HG02884 (cell line): ENCODE measurements at regions not wholly inside any gene's neighbourhood (a gene's known extent, or its start where the extent isn't known, plus 50 kb on each side); places are given as distances from the start of the nearest gene placed in this dataset.

ENCODE experiments used
- ATAC-seq: cut with Tn5 transposase; IDR thresholded peaks from one replicate; pipeline ENCODE4 v1.9.1; 2021; ENCODE audit warnings: mild to moderate bottlenecking, moderate library complexity; ENCODE audit not compliant: unreplicated experiment

DNA sequence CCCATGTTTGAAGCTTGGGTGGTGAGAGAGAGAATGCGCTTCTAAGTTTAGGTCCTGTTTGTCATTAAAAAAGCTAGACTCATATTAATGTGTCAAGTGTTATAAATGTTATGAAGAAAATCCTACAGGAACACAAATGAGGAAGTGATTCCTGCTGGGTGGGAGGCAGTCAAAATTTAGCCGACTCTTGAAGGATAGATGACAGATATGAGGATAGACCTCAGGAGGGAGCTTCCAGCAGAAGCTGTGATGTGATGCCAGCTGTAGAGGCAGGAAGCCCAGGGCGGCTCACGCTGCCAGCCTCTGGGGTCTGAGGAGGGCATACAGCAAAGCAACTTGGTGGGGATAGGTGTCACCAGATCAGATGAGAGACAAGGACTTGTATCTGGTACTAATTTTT lies 74.7 kb upstream of the ADAMTS16 start:
- ATAC-seq = no peak

DNA sequence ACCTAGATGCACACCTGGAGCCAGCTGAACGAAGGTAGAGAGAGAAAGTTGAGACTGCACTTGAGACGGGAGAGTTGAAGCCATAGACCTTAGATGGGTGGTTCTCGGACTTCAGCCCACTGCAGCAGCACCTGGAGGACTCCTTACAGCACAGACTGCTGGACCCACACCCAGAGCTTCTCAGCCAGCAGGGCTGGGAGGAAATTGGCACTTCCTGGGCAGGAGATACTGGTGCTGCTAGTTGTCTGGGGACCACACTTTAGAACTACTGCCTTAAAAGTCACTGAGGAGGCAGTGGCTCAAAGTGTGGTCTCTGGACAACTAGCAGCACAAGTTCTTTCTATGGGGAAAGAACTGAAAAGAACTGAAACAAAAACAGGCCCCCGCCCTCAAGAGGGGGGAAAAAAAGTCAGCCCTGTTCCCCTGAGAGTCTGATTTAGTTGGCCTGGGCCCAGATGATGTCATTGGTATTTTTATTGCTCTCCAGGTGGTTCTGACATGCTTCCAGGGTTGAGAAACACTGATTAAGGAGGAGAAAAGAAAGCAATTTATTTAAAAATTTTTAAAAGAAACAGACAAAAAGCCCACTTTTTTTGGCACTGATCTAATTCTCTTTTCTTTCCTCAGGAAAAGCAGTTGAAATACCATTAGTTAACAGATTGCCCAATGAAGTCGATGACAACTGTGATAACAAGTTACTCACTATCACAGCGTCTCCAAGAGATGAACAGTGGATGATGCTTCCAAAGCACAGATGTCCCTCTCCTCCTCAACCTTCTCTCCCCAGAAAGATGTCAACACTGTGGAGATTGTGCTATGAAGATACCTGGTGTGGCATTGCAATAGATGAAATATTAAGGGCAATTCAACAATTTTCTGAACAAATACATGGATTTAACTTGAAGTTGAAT lies 73.6 kb upstream of the ADAMTS16 start:
- no peak for ATAC-seq

DNA sequence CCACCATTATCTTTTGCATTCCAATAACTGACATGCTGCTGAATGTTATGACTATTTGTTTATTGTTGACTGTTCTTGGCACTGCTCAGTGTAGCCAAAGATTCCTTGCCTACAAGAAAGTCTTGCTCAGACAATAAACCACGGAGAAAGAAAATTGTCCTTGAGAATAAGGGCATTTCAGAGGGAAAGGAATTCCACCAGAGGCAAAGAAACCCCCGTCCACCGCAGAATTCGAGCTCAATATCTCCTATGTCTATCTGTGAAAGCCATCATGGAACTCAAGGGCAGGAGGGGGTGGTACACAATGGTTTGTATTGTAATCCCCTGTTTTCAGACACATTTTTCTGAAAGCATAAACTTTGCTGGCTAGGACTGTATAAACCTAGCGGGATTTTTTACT lies 70.3 kb upstream of the ADAMTS16 start:
- ATAC-seq = no peak

DNA sequence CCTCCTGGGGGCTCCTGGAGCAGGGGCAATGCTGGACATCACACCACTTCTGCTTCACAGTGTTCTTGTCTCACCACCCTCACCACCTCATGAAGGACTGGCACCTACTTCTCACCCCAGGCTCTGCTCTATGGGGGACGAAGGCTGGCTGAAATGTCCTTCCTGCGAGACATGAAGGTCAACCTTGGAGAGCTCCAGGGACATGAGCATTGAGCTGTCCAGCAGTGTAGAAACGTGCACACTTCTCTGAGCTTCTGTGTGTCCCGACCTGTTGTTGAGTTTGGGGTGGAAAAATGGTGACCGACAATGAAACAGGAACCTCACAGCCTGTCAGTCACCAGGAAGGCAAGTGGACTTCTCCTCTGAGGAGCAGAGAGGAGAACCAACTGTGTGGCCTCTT lies 68.6 kb upstream of the ADAMTS16 start:
- ATAC-seq = no peak

DNA sequence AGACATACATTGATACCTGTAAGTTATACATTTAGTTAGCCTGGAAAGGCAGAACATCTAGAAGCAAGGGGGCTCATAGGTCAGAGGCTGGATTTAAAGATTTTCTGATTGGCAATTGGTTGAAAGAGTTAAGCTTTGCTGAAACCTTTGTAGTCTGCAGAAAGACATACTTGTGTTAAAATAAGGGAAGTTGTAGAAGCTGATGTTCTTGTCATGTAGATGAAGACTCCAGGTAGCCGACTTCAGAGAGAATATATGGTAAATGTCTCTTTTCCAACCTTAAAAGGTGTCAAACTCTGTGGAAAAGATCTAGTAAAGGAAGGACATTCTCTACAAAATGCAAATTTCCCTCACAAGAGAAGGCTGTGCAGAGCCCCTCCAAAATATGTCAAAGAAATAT lies 62.9 kb upstream of the ADAMTS16 start:
- ATAC-seq = no peak

DNA sequence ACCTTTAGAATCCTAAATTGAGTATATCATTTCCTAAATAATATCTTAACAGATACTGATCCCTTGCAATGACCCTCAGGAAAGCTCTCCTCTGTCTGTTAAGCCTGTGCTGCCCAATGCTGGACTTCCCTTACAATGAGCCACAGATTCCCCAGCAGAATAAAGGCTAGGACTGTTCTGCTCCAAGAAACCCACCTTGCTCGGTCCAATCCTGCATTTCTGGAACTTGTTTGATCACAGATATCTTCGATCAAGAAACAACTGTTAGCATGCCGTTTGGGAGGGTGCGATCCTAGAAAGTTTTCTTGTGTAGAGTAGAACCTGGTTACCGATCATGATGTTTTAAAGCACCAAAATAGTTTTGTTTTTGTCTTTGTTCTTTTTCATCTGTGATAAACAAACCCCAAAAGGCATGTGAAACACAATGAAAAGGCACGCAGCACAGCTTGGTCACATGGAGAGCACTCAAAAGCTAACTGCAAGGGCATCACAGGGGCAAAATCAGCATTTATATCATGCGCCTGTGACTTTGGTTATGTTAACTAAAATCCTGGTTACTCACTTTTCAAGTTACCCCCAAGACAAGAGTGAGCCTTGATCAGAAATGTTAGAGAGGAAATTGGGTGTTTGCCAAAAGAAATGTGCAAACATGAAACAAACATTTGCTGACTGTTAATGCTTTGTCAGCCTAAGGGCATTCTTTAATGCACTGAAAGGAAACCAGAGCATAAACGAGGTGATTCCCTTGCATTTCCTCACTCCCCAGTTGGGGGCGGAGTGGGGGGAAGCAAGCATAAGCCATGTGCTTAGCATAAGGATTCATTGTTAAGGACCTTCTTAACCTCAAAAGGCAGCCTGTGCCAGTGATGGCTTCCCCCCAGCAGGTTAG lies 61.9 kb upstream of the ADAMTS16 start:
- ATAC-seq = no peak

DNA sequence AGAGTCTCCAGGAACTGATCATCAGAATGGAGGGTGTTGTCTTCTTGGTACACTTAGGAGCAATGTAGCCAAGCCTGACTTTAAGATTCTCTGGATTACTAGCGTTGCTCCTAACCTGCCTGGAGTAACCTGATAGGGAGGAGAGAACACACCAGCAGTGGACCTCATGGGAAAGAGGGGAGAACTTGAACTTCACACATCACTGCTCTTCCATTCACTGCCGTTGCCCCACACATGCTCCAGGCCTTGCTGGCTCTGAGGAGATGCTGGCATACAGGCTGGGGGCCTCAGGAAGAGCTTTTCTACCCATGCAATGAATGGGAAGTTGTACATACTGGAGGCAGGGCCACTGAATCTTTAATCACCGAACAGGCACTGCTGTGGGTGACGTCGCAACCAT lies 60.3 kb upstream of the ADAMTS16 start:
- ATAC-seq = no peak

DNA sequence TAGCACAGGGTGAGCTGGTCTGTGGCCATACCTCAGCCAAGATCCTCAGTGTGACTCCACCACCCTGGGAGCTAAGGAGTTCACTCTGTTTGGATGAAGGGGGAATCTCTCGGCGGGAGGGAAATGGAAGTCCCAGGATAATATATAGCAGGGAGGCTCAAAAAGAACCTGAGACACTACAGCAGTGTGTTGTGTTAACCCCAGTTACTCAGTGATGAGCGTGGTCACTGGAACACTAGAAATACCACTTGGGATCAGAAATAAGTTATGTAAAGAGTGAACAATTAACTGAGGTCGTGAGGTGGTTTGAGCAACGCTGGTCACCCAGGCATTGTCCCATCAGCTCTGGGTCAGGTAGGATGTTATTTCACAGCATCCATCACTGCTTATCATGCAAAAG lies 59.3 kb upstream of the ADAMTS16 start:
- no peak for ATAC-seq

DNA sequence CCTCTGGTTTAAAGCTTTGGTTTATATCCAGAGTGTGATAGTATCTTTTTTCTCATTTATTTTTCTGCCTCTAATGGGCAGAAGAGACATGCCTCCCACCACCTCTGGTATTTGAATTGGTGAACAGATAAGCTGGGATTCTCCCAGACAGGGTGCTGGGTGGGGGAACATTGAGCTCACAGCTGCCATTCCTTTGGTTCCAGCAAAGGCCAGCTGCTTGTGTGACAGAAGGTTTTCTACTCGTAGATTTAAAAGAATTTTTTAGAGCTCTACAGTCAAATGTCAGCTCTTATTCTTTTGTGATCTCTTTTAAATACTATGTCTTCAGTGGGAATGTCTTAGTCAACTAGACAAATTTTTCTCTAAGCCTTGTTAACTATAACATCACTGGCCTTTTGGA lies 54.7 kb upstream of the ADAMTS16 start:
- ATAC-seq = no peak

DNA sequence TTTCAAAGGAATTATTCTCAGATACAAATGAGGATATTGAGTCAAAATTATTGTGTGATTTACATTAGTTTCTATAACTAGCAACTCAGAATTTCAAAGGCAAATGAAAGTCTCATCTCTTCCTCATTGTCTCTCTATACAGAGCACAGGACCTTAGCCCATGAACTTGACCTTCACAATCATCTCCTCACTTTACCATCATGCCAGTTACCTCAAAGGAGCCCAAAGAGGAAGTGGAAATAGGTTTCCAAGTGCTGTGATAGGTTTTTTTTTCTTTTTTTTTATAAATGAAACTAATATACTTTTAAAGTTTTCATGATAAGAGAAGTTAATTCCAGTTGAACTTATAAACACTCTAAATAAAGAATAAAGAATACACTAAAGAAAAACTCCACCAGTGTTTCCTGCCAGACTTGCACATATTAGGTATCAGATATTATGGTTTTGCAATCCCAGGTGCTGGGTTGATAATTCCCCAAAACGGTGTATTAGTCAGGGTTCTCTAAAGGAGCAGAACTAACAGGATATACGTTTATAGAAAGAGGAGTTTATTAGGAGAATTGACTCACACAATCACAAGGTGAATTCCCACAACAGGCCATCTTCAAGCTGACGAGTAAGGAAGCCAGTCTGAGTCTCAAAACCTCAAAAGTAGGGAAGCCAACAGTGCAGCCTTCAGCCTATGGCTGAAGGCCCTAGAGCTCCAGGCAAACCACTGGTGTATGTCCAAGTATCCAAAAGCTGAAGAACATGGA lies 50.1 kb upstream of the ADAMTS16 start:
- ATAC-seq = no peak
